ENCODE measurements at regions not wholly inside any gene's neighbourhood (a gene's known extent, or its start where the extent isn't known, plus 50 kb on each side); places are given as distances from the start of the nearest gene placed in this dataset.

- DNase-seq (no peak), ATAC-seq (no peak)
- Histone ChIP-seq H3K36me3 (ENCODE audit: insufficient read depth in 1 of 2, low read depth in 1 of 2) (no peaks in the 10 kb centered on the region), H3K9me3 (no peaks in the 10 kb centered on the region), H3K27ac (no peak overlapping the region), H3K4me1 (no peaks in the 10 kb centered on the region), H3K27me3 (ENCODE audit: insufficient read depth in 3 of 3, low read length in 2 of 3) (no peaks in the 10 kb centered on the region), H3K4me3 (no peak overlapping the region)
- no peak for TF ChIP-seq CTCF (IDR thresholded peaks at IDR 0.05)
- intact Hi-C loops (cut with DNase I): no loop called here
These were observed 242.1 kb upstream of the DYNLRB2 start for GRCh38 chr16:80298676-80299075.

GRCh38 chr16:80296034-80296433 lies 244.8 kb upstream of the DYNLRB2 start:
- intact Hi-C loops (cut with DNase I): no loop called here
- no peak for TF ChIP-seq CTCF (IDR thresholded peaks at IDR 0.05)
- no peak for DNase-seq
- Histone ChIP-seq H3K4me3 (no peak overlapping the region), H3K36me3 (ENCODE audit: insufficient read depth in 1 of 2, low read depth in 1 of 2) (no peaks in the 10 kb centered on the region), H3K9me3 (no peaks in the 10 kb centered on the region), H3K4me1 (no peaks in the 10 kb centered on the region), H3K27me3 (ENCODE audit: insufficient read depth in 3 of 3, low read length in 2 of 3) (no peaks in the 10 kb centered on the region), H3K27ac (no peak overlapping the region)
- 94 to 99% (median 96%) methylated on average over 7 of the region's 7 CpGs for WGBS, 3 donors
- no peak for ATAC-seq

- H3K27me3 ChIP-seq (ENCODE audit: insufficient read depth in 3 of 3, low read length in 2 of 3): no peaks in the 10 kb centered on the region
- intact Hi-C loops (cut with DNase I): no loop called here
- ATAC-seq (no peak), DNase-seq (no peak)
- no peaks in the 10 kb centered on the region for H3K4me1 ChIP-seq
- no peak for TF ChIP-seq CTCF (IDR thresholded peaks at IDR 0.05)
- H3K36me3 ChIP-seq (ENCODE audit: insufficient read depth in 1 of 2, low read depth in 1 of 2): no peaks in the 10 kb centered on the region
- no peak overlapping the region for H3K27ac ChIP-seq
- no peak overlapping the region for H3K4me3 ChIP-seq
- WGBS, 3 donors: 76 to 82% (median 79%) methylated on average over 4 of the region's 4 CpGs
- H3K9me3 ChIP-seq: no peaks in the 10 kb centered on the region
These were observed 246.6 kb upstream of the DYNLRB2 start for GRCh38 chr16:80294172-80294571.

- DNase-seq (no peak), ATAC-seq (no peak)
- Histone ChIP-seq H3K4me3 (no peak overlapping the region), H3K36me3 (ENCODE audit: insufficient read depth in 1 of 2, low read depth in 1 of 2) (no peaks in the 10 kb centered on the region), H3K9me3 (no peaks in the 10 kb centered on the region), H3K27ac (no peak overlapping the region), H3K27me3 (ENCODE audit: insufficient read depth in 3 of 3, low read length in 2 of 3) (no peaks in the 10 kb centered on the region), H3K4me1 (no peaks in the 10 kb centered on the region)
- no peak for TF ChIP-seq CTCF (IDR thresholded peaks at IDR 0.05)
- WGBS, 3 donors: 58 to 68% (median 58%) methylated on average over 3 of the region's 3 CpGs
- intact Hi-C loops (cut with DNase I): no loop called here
These were observed 252.2 kb upstream of the DYNLRB2 start for GRCh38 chr16:80288616-80289015.

GRCh38 chr16:80287674-80288073 lies 253.1 kb upstream of the DYNLRB2 start:
- TF ChIP-seq CTCF (IDR thresholded peaks at IDR 0.05): no peak
- ATAC-seq (no peak), DNase-seq (no peak)
- no peak overlapping the region for H3K4me3 ChIP-seq
- WGBS, 3 donors: 50 to 86% (median 83%) methylated on average over 1 of the region's 1 CpG
- H3K9me3 ChIP-seq: no peaks in the 10 kb centered on the region
- H3K27me3 ChIP-seq (ENCODE audit: insufficient read depth in 3 of 3, low read length in 2 of 3): no peaks in the 10 kb centered on the region
- intact Hi-C loops (cut with DNase I): no loop called here
- no peaks in the 10 kb centered on the region for H3K36me3 ChIP-seq (ENCODE audit: insufficient read depth in 1 of 2, low read depth in 1 of 2)
- H3K27ac ChIP-seq: no peak overlapping the region
- no peaks in the 10 kb centered on the region for H3K4me1 ChIP-seq
